HEK293T (cell line): ENCODE measurements at regions not wholly inside any gene's neighbourhood (a gene's known extent, or its start where the extent isn't known, plus 50 kb on each side); places are given as distances from the start of the nearest gene placed in this dataset.

ENCODE experiments used
- CTCF ChIA-PET: fragments of 350-600 bp; formaldehyde crosslinking; extraction: SDS; loops from one replicate; lab custom pipeline; 2021; ENCODE audit warnings: antibody characterized with exemption, inconsistent platforms; lab: Yijun Ruan, JAX
- POLR2A ChIA-PET: fragments of 350-600 bp; formaldehyde crosslinking; extraction: SDS; loops from one replicate; lab custom pipeline; 2020; ENCODE audit warnings: antibody characterized with exemption, inconsistent platforms; lab: Yijun Ruan, JAX
- DNase-seq: peaks from one replicate; pipeline ENCODE4 v3.0.0; 2012; ENCODE audit warnings: mixed read lengths; ENCODE audit errors: extremely low spot score
- ARNT ChIP-seq: fragments of 450-650 bp; IDR thresholded peaks from 2 replicates; pipeline ENCODE4 v1.6.1; 2017; ENCODE audit warnings: mild to moderate bottlenecking
- BHLHE40 ChIP-seq: fragments of 450-650 bp; IDR thresholded peaks from 2 replicates; pipeline ENCODE4 v1.6.1; 2016; ENCODE audit warnings: mild to moderate bottlenecking, moderate library complexity, borderline replicate concordance
- CTBP1 ChIP-seq: fragments of 450-650 bp; IDR thresholded peaks from 2 replicates; pipeline ENCODE4 v1.6.1; 2016; ENCODE audit warnings: borderline replicate concordance
- ELF4 ChIP-seq: fragments of 450-650 bp; IDR thresholded peaks from 2 replicates; pipeline ENCODE4 v1.6.1; 2017; ENCODE audit warnings: antibody characterized with exemption
- FOXA1 ChIP-seq: fragments of 450-650 bp; IDR thresholded peaks from 2 replicates; pipeline ENCODE4 v1.6.1; 2016; ENCODE audit warnings: mild to moderate bottlenecking
- FOXK2 ChIP-seq: fragments of 450-650 bp; IDR thresholded peaks from 2 replicates; pipeline ENCODE4 v1.6.1; 2016; ENCODE audit warnings: mild to moderate bottlenecking
- FOXM1 ChIP-seq: fragments of 450-650 bp; IDR thresholded peaks from 2 replicates; pipeline ENCODE4 v1.6.1; 2017; ENCODE audit warnings: mild to moderate bottlenecking, borderline replicate concordance
- HDGF ChIP-seq: fragments of 450-650 bp; IDR thresholded peaks from 2 replicates; pipeline ENCODE4 v1.6.1; 2017; ENCODE audit warnings: antibody characterized with exemption, borderline replicate concordance
- L3MBTL2 ChIP-seq: fragments of 450-650 bp; conservative IDR thresholded peaks from 2 replicates; pipeline ENCODE4 v1.6.1; 2016; ENCODE audit warnings: mild to moderate bottlenecking
- LEF1 ChIP-seq: fragments of 450-650 bp; IDR thresholded peaks from 2 replicates; pipeline ENCODE4 v1.6.1; 2017; ENCODE audit warnings: mild to moderate bottlenecking, borderline replicate concordance
- NFRKB ChIP-seq: fragments of 450-650 bp; IDR thresholded peaks from 2 replicates; pipeline ENCODE4 v1.6.1; 2016; ENCODE audit warnings: mild to moderate bottlenecking, moderate library complexity
- PKNOX1 ChIP-seq: fragments of 450-650 bp; IDR thresholded peaks from 2 replicates; pipeline ENCODE4 v1.6.1; 2016
- SP1 ChIP-seq: fragments of 450-650 bp; IDR thresholded peaks from 2 replicates; pipeline ENCODE4 v1.6.1; 2017
- SUZ12 ChIP-seq: fragments of 450-650 bp; IDR thresholded peaks from 2 replicates; pipeline ENCODE4 v1.6.1; 2016; ENCODE audit warnings: mild to moderate bottlenecking
- TARDBP ChIP-seq: fragments of 450-650 bp; IDR thresholded peaks from 2 replicates; pipeline ENCODE4 v1.6.1; 2016
- ZNF384 ChIP-seq: fragments of 450-650 bp; IDR thresholded peaks from 2 replicates; pipeline ENCODE4 v1.6.1; 2016

GRCh38 chr1:239717097-239717917 is 330.9 kb downstream of the CHRM3 start:
- no peak for DNase-seq
- TF ChIP-seq TARDBP (no peak), NFRKB (no peak), FOXM1 (no peak), ZNF384 (no peak), ARNT (no peak), CTBP1 (no peak), ELF4 (no peak), BHLHE40 (no peak), HDGF (no peak), SP1 (no peak), L3MBTL2 (no peak), PKNOX1 (no peak)
- ChIA-PET CTCF (interaction anchor here (0.8 kb wide), 1 partner anchor 101 kb away, joined by 3 read pairs; no protein-coding TSS in a partner anchor), POLR2A (no interaction called here)

GRCh38 chr1:239717918-239718184 is 331.5 kb downstream of the CHRM3 start:
- POLR2A ChIA-PET = no interaction called here
- CTCF ChIA-PET = no interaction called here
- no peak for TF ChIP-seq TARDBP
- TF ChIP-seq NFRKB = no peak
- no peak for TF ChIP-seq PKNOX1
- no peak for TF ChIP-seq FOXK2
- no peak for TF ChIP-seq HDGF
- no peak for TF ChIP-seq FOXA1
- TF ChIP-seq FOXM1 = no peak
- no peak for TF ChIP-seq LEF1
- TF ChIP-seq ELF4 = no peak
- TF ChIP-seq ARNT = no peak
- no peak for TF ChIP-seq CTBP1
- TF ChIP-seq SP1 = no peak
- no peak for TF ChIP-seq ZNF384
- no peak for DNase-seq

- ChIA-PET CTCF (interaction anchor here (0.6 to 0.7 kb wide), 2 partner anchors 179 to 410 kb away, joined by 3 read pairs; no protein-coding TSS in a partner anchor), POLR2A (no interaction called here)
- TF ChIP-seq SP1 (no peak), ARNT (no peak), NFRKB (no peak), L3MBTL2 (no peak), CTBP1 (no peak), LEF1 (no peak), FOXA1 (no peak), ZNF384 (no peak), BHLHE40 (no peak), FOXK2 (no peak), TARDBP (no peak), FOXM1 (no peak), SUZ12 (no peak), ELF4 (no peak)
- no peak for DNase-seq
Observed at GRCh38 chr1:239718571-239718970, 332.2 kb downstream of the CHRM3 start.

- ChIA-PET CTCF (interaction anchor here (0.6 to 0.7 kb wide), 2 partner anchors 179 to 411 kb away, joined by 3 read pairs; no protein-coding TSS in a partner anchor), POLR2A (no interaction called here)
- no peak for DNase-seq
- no peak for TF ChIP-seq FOXM1
- no peak for TF ChIP-seq FOXA1
- TF ChIP-seq LEF1 = no peak
- TF ChIP-seq TARDBP = no peak
- no peak for TF ChIP-seq ELF4
- TF ChIP-seq ZNF384 = no peak
- TF ChIP-seq SP1 = no peak
- TF ChIP-seq L3MBTL2 = no peak
- no peak for TF ChIP-seq FOXK2
- no peak for TF ChIP-seq CTBP1
- TF ChIP-seq BHLHE40 = no peak
- no peak for TF ChIP-seq PKNOX1
- TF ChIP-seq HDGF = no peak
- no peak for TF ChIP-seq NFRKB
- TF ChIP-seq ARNT = no peak
- TF ChIP-seq SUZ12 = no peak
Observed at GRCh38 chr1:239718997-239719628, 332.7 kb downstream of the CHRM3 start.

- DNase-seq = no peak
- ChIA-PET CTCF (interaction anchor here (0.7 kb wide), 1 partner anchor 411 kb away, joined by 3 read pairs; no protein-coding TSS in a partner anchor), POLR2A (no interaction called here)
- TF ChIP-seq LEF1 (no peak), L3MBTL2 (no peak), SUZ12 (no peak), FOXM1 (no peak)
Observed at GRCh38 chr1:239719642-239720258, 333.4 kb downstream of the CHRM3 start.
